GM06990 (cell line): ENCODE measurements at regions not wholly inside any gene's neighbourhood (a gene's known extent, or its start where the extent isn't known, plus 50 kb on each side); places are given as distances from the start of the nearest gene placed in this dataset.

ENCODE experiments used
- DNase-seq: peaks from one replicate; pipeline ENCODE4 v3.0.0-alpha.2; 2011; ENCODE audit not compliant: insufficient read length; ENCODE audit errors: extremely low read depth
- H3K27me3 ChIP-seq: replicated peaks from 2 replicates; pipeline ENCODE4 v1.6.0; 2011; ENCODE audit warnings: low read length; ENCODE audit not compliant: control insufficient read depth, insufficient read depth
- H3K36me3 ChIP-seq: 2 replicates; pipeline ENCODE4 v1.5.1; 2011; ENCODE audit warnings: low read length; ENCODE audit not compliant: control insufficient read depth, insufficient read depth
- H3K4me3 ChIP-seq: replicated peaks from 2 replicates; pipeline ENCODE4 v1.5.1; 2011; ENCODE audit warnings: low read depth, mild to moderate bottlenecking, control low read depth, low read length
- CTCF ChIP-seq: IDR thresholded peaks from 2 replicates; pipeline ENCODE4 v1.5.1; 2011; ENCODE audit warnings: low read length, control low read depth, mild to moderate bottlenecking, inconsistent platforms; ENCODE audit not compliant: insufficient read depth, poor library complexity, severe bottlenecking

GRCh38 chr18:77815666-77816338, 566.2 kb downstream of the GALR1 start:
- TF ChIP-seq CTCF = no peak
- DNase-seq = no peak
- no peaks in the 10 kb centered on the region for H3K27me3 ChIP-seq
- no peak overlapping the region for H3K4me3 ChIP-seq
- H3K36me3 ChIP-seq = no peaks in the 10 kb centered on the region

GRCh38 chr18:77818328-77818727, 568.7 kb downstream of the GALR1 start:
- DNase-seq = no peak
- no peak overlapping the region for H3K4me3 ChIP-seq
- no peak for TF ChIP-seq CTCF
- no peaks in the 10 kb centered on the region for H3K36me3 ChIP-seq
- no peaks in the 10 kb centered on the region for H3K27me3 ChIP-seq

- H3K36me3 ChIP-seq = no peaks in the 10 kb centered on the region
- no peak for TF ChIP-seq CTCF
- no peak overlapping the region for H3K4me3 ChIP-seq
Observed at GRCh38 chr18:77820472-77820871, 570.8 kb downstream of the GALR1 start.

DNA sequence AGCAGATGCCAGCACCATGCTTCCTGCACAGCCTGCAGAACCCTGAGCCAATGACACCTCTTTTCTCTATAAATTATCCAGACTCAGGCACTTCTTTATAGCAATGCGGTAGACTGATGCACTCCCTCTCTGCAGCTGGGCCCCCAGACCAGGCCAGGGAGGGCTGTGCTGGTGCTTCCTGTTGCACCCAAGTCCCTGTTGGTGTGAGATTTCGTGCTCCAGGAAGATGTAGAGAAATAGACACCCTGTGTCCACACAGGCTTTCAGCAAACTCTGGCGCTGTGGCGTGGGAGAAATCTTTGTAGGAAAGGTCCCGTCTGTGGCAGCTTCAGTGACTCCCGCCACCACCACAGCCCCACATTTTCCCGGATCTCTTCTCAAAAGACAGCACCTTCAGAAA, 572.2 kb downstream of the GALR1 start:
- no peak for TF ChIP-seq CTCF
- DNase-seq = no peak
- H3K36me3 ChIP-seq = no peaks in the 10 kb centered on the region
- H3K27me3 ChIP-seq = no peaks in the 10 kb centered on the region
- H3K4me3 ChIP-seq = no peak overlapping the region

More at GRCh38 chr18:77820472-77820871, 570.8 kb downstream of the GALR1 start:
- H3K27me3 ChIP-seq = no peaks in the 10 kb centered on the region
- DNase-seq = no peak

- no peaks in the 10 kb centered on the region for H3K27me3 ChIP-seq
- H3K36me3 ChIP-seq = no peaks in the 10 kb centered on the region
- DNase-seq = no peak
- no peak for TF ChIP-seq CTCF
- no peak overlapping the region for H3K4me3 ChIP-seq
Observed at GRCh38 chr18:77822632-77823031, 573.0 kb downstream of the GALR1 start.

GRCh38 chr18:77833807-77834206, 584.2 kb downstream of the GALR1 start:
- Histone ChIP-seq H3K27me3 (no peaks in the 10 kb centered on the region), H3K4me3 (no peak overlapping the region), H3K36me3 (no peaks in the 10 kb centered on the region)
- TF ChIP-seq CTCF = no peak
- no peak for DNase-seq
